M059J (cell line): ENCODE measurements at regions not wholly inside any gene's neighbourhood (a gene's known extent, or its start where the extent isn't known, plus 50 kb on each side); places are given as distances from the start of the nearest gene placed in this dataset.
"Not testable (repeated sequence)": the region's sequence is repeated elsewhere in the genome, so short reads cannot be mapped to it uniquely, and the experiment has no call there.

Experiments
- DNase-seq: peaks from one replicate; pipeline ENCODE4 v3.0.0-alpha.2; 2012; ENCODE audit warnings: low read depth

- DNase-seq, result peak; percentile 53
Measured at GRCh38 chr7:66413379-66414114, 208.4 kb downstream of the TPST1 start.

GRCh38 chr7:66415659-66416265 is 210.6 kb downstream of the TPST1 start:
- peak; percentile 46 for DNase-seq

- no peak for DNase-seq
Measured at GRCh38 chr7:66418537-66418936, 210.1 kb upstream of the KCTD7 start.

GRCh38 chr7:66419210-66419609 is 209.5 kb upstream of the KCTD7 start:
- no peak for DNase-seq

- no peak for DNase-seq
Measured at GRCh38 chr7:66421830-66422475, 206.7 kb upstream of the KCTD7 start.

GRCh38 chr7:66423729-66424128 is 205.0 kb upstream of the KCTD7 start:
- DNase-seq, result no peak

- DNase-seq, result no peak
Measured at GRCh38 chr7:66426332-66426731, 202.3 kb upstream of the KCTD7 start.

GRCh38 chr7:66426996-66427395 is 201.7 kb upstream of the KCTD7 start:
- DNase-seq, result no peak

- DNase-seq, result no peak
Measured at GRCh38 chr7:66427956-66428355, 200.7 kb upstream of the KCTD7 start.

GRCh38 chr7:66429498-66430163 is 199.1 kb upstream of the KCTD7 start:
- DNase-seq, result peak; percentile 17

GRCh38 chr7:66430164-66430545 is 198.5 kb upstream of the KCTD7 start:
- DNase-seq, result no peak

- not testable (repeated sequence) for DNase-seq
Measured at GRCh38 chr7:66438703-66439405, 189.8 kb upstream of the KCTD7 start.

- no peak for DNase-seq
Measured at GRCh38 chr7:66442385-66442784, 186.3 kb upstream of the KCTD7 start.

- DNase-seq, result no peak
Measured at GRCh38 chr7:66443946-66444345, 184.7 kb upstream of the KCTD7 start.

GRCh38 chr7:66447007-66447406 is 181.7 kb upstream of the KCTD7 start:
- DNase-seq, result not testable (repeated sequence)

- DNase-seq, result not testable (repeated sequence)
Measured at GRCh38 chr7:66450814-66451213, 177.9 kb upstream of the KCTD7 start.

GRCh38 chr7:66451713-66452112 is 177.0 kb upstream of the KCTD7 start:
- DNase-seq, result not testable (repeated sequence)

- DNase-seq, result peak; percentile 17
Measured at GRCh38 chr7:66452165-66452564, 176.5 kb upstream of the KCTD7 start.

GRCh38 chr7:66453340-66453739 is 175.3 kb upstream of the KCTD7 start:
- DNase-seq, result no peak

GRCh38 chr7:66454600-66455225 is 174.0 kb upstream of the KCTD7 start:
- DNase-seq, result no peak

- not testable (repeated sequence) for DNase-seq
Measured at GRCh38 chr7:66455432-66455831, 173.2 kb upstream of the KCTD7 start.
